Hematopoietic multipotent progenitor cell treated with erythropoietin and hydrocortisone succinate and interleukin-3 and kit ligand, for 8 days (in vitro differentiated cells): ENCODE measurements at regions not wholly inside any gene's neighbourhood (a gene's known extent, or its start where the extent isn't known, plus 50 kb on each side); places are given as distances from the start of the nearest gene placed in this dataset.
"Not testable (repeated sequence)": the region's sequence is repeated elsewhere in the genome, so short reads cannot be mapped to it uniquely, and the experiment has no call there.

Experiments
- DNase-seq: peaks from one replicate; pipeline ENCODE4 v3.0.0-alpha.2; 2015

- no peak for DNase-seq
These were observed 361.4 kb upstream of the POU5F2 start for GRCh38 chr5:94102849-94103248.

GRCh38 chr5:94097384-94097783 lies 356.0 kb upstream of the POU5F2 start:
- not testable (repeated sequence) for DNase-seq

DNA sequence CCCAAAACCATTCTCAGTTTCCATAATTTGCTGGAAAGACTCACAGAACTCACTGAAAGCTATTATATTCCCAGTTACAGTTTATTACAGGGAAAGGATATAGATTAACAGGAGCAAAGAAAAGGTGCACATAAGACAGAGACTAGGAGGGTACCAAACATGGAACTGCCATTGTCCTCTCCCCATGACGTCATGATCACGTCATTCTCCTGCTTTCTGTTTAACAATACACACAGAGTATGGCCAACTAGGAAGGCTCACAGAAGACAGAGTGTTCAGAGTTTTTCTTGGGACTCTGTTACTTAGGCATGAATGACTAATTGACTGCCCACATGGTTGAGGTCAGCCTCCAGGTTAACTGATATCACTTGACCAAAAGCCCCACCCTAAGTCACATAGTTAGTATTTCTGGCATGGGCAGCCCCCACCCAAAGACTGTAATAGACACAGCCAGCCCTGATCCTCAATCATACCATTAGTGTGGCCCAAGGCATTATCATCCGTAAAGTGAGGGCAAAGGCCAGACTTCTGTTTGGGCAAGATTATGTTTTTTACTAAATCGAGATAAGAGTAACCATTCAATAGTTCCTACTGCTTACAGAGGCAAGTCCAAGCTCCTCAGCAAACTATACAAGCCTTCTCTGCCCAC lies 353.5 kb upstream of the POU5F2 start:
- peak; percentile 77 for DNase-seq

DNA sequence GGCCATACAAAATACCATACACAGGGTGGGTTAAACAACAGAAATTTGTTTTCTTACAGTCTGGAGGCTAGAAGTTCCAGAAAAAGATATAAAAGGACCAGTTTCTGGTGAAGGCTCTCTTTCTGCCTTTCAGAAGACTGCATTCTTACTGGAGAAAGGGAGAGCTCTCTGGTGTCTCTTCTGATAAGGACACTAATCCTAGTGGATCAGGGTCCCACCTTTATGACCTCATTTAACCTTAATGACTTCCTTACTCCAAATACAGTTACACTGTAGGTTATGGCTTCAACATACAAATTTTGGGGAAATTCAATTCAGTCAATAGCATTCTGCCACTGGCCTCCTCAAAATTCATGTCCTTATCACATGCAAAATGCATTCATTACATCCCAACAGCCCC lies 351.9 kb upstream of the POU5F2 start:
- no peak for DNase-seq

DNA sequence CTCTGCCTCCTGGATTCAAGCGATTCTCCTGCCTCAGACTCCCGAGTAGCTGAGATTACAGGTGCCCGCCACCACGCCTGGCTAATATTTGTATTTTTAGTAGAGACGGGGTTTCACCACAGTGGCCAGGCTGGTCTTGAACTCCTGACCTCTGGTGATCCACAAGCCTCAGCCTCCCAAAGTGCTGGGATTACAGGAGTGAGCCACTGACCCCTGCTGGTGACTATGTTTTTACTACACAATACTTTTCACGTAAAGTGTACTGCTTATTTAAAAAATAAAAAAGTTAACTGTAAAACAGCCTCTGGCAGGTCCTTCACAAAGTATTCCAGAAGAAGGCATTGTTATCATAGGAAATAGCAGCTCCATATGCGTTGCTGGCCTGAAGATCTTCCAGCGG lies 345.2 kb upstream of the POU5F2 start:
- peak; percentile 39 for DNase-seq

GRCh38 chr5:94086194-94086593 lies 344.8 kb upstream of the POU5F2 start:
- no peak for DNase-seq

- DNase-seq: no peak
These were observed 341.0 kb upstream of the POU5F2 start for GRCh38 chr5:94082405-94082804.

GRCh38 chr5:94081088-94081487 lies 339.7 kb upstream of the POU5F2 start:
- DNase-seq: no peak

DNA sequence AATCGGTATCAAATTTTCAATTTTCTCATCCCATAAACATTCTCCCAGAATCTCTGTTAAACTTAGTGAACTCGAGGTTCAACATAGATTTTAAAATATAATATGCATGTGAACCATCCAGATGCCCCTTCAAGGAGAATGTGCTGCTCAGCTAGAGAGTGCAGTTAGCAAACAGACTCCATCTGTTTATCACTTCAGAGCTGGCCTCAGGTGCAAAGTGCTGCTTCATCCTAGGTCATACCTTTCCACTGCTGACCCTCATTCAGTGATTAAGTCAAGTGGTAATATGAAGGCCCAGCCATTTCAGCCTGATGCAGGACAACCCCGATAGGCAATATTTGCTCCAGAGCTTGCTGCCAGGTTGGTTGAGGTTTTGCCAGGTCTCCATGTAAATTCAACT lies 339.0 kb upstream of the POU5F2 start:
- no peak for DNase-seq

DNA sequence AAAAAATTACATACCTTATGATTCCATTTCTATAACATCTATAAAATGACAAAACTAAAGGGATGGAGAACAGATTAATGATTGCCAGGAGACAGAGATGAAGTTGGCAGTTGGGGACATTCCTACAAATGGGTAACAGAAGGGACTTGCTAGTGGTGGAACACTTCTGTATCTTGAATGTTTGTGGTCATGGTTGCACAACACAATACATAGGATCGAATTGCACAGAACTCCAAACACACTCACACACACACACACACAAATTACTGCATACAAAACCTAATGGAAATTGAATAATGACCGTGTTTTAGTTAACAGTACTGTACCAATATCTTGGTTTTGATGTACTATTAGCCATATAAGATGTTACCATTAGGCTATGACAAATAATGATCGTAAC lies 330.7 kb upstream of the POU5F2 start:
- no peak for DNase-seq

- no peak for DNase-seq
These were observed 325.2 kb upstream of the POU5F2 start for GRCh38 chr5:94066437-94067207.

- DNase-seq: no peak
These were observed 322.6 kb upstream of the POU5F2 start for GRCh38 chr5:94064025-94064424.

GRCh38 chr5:94057655-94058054 lies 316.3 kb upstream of the POU5F2 start:
- DNase-seq: no peak

DNA sequence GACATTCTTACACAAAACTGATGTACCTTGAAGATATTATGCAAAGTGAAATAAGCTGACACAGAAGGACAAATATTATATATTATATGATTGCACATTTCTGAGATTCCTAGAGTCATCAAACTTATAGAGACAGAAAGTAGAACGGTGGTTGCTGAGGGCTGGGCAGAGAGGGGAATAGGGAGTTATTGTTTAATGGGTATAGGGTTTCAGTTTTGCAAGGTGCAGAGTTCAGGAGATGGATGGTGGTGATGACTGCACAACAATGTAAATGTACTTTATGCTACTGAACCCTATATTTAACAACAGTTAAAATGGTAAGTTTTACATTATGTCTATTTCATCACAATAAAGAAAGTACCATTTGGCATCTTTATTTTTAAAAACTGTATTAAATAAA lies 315.8 kb upstream of the POU5F2 start:
- DNase-seq: no peak

DNA sequence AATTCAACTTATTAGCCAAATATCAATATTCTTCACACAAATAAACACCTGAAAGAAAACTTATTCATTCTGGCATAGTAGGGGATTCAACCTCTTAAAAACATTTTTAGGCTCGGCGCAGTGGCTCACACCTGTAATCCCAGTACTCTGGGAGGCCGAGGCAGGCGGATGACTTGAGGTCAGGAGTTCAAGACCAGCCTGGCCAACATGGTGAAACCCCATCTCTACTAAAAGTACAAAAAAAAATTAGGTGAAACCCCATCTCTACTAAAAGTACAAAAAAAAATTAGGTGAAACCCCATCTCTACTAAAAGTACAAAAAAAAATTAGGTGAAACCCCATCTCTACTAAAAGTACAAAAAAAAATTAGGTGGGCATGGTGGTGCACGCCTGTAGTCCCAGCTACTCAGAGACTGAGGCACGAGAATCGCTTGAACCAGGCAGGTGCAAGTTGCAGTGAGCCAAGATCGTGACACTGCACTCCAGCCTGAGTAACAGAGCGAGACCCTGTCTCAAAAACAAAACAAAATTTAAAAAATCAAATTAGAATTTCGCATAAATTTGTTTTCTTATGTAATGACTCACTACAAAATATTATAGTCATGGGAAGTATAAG lies 308.0 kb upstream of the POU5F2 start:
- not testable (repeated sequence) for DNase-seq

DNA sequence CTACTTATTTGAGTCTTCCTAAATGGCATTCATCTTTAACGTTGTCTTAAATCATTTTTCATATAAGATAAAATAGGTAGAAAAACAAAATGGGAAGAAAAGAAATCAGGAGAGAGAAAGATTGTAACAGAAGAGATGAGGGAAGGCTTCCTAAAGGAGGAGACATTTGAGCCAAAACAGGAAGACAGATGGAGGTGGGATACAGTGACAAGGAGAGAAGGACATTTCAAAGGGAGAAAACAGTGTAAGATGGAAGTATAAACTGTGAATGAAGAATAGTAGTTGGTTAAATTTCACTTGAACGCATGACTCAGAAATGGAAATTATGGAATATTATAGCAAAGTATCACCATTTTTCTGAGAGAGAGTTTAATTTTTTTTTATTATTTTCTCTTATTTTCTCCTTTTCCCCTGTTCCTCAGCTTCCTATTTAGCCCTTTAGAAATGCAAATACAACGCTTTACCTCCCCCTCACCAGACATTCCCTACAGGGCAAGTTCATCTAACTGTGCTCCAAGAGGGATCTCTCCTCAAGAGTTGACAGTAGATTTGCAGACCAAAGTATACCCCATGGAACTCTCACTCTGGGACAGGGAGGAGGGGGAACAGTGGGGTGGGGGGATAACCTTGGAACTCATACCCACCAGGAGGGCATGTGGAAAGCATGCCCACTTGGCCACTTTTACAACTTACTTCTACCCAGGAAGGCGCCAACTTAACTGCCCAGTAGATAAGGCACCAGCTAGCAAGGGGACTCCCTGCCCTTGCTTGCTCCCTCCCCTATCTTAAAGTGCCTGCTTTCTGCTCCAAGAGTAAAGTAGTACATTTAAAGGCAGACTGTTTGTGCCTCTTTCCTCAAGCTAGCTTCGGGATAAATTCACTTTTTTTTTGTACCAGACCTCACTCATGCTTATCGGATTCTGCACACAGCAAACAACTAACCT lies 304.7 kb upstream of the POU5F2 start:
- DNase-seq: no peak

- DNase-seq: no peak
These were observed 301.9 kb upstream of the POU5F2 start for GRCh38 chr5:94043311-94043710.

DNA sequence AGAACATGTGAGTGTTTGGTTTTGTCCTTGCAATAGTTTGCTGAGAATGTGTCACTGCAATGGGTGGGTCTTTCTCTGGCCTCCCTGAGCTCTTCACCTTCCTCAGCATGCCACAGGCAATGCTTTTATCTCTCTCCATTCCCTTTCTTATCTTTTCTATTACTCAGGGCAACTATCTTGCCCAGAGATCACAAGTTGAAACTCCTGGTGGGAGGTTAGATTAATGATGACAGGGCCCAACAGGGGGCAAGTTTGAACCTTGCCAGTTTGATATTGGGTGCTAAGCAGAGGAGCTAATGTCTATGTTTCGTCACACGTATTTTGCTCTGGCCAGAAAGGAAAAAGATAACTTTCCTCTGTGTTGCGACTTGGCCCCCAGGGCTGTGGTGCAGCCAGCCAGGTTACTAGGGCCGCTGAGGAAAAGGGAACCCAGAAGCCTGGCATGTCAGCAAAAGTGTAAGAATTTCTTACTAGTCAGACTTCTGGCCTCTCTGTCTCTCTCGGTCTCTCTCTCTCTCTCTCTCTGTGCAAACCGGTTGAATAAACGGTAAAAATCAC lies 299.3 kb upstream of the POU5F2 start:
- no peak for DNase-seq

DNA sequence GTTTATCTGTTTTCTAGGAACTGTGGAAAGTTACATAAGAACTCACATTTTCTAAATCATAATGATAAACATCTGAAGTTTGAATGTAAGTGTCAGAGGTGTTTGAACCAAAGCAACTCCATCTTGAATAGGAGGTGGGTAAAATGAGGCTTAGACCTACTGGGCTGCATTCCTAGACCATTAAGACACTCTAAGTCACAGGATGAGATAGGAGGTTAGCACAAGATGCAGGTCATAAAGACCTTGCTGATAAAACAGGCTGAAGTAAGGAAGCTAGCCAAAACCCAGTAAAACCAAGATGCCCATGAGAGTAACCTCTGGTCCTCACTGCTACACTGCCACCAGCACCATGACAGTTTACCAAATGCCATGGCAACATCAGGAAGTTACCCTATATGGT lies 297.7 kb upstream of the POU5F2 start:
- DNase-seq: no peak

GRCh38 chr5:94031631-94032030 lies 290.2 kb upstream of the POU5F2 start:
- DNase-seq: no peak

- DNase-seq: no peak
These were observed 286.6 kb upstream of the POU5F2 start for GRCh38 chr5:94028001-94028400.

DNA sequence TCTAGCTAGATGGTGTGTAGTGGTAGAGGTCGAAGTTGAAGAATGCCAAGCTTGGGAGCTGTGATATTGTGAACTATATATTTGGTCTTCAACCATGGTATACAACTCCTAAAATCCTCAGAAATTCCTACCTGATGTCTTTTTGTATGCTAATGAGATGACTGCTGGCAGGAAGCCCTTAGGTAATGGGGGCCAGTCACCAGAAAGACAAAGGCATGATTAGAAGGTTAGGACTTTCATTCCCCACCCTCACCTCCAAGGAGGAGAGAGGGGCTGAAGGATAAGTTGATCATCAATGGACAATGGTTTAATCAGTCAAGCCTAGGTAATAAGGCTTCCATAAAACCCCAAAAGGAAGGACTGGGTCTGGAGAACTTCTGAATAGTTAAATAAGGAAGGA lies 285.7 kb upstream of the POU5F2 start:
- DNase-seq: no peak
